GM12878 (cell line): ENCODE measurements at regions not wholly inside any gene's neighbourhood (a gene's known extent, or its start where the extent isn't known, plus 50 kb on each side); places are given as distances from the start of the nearest gene placed in this dataset.

Experiments used
- ATAC-seq: fragments of 200-7000 bp; cut with Tn5 transposase; 3 replicates; pipeline ENCODE4 v1.9.1; 2020; ENCODE audit warnings: mild to moderate bottlenecking, moderate library complexity
- BruUV-seq: library from RNA; stranded (reverse); fragments of 400-500 nt; replicated peaks from 2 replicates; lab custom pipeline; 2021; lab: Mats Ljungman, UMichigan
- CTCF ChIA-PET: fragments of 300-600 bp; sonication (Branson Sonifier 250); formaldehyde crosslinking; extraction: SDS; loops from one replicate; lab custom pipeline; 2021; ENCODE audit warnings: inconsistent platforms; lab: Yijun Ruan, JAX
- POLR2A ChIA-PET: fragments of 350-600 bp; formaldehyde crosslinking; extraction: SDS; loops from one replicate; lab custom pipeline; 2021; ENCODE audit warnings: inconsistent platforms; lab: Charles Lee
- RAD21 ChIA-PET: fragments of 300-600 bp; sonication (Branson Sonifier 250); formaldehyde crosslinking; loops from one replicate; lab custom pipeline; 2023; ENCODE audit warnings: antibody characterized with exemption; ENCODE audit not compliant: unreplicated experiment; lab: Charles Lee
- SMC1A ChIA-PET: fragments of 300-600 bp; sonication (Branson Sonifier 250); formaldehyde crosslinking; loops from one replicate; lab custom pipeline; 2023; ENCODE audit not compliant: unreplicated experiment, uncharacterized antibody; lab: Charles Lee
- DNase-seq: peaks from one replicate; pipeline ENCODE4 v3.0.0-alpha.2; 2011; ENCODE audit warnings: low read depth, low spot score
- FAIRE-seq: peaks from 3 replicates; lab custom pipeline; 2011; peaks lifted over from hg19 to GRCh38; lab: Jason Lieb, UNC
- H2AFZ ChIP-seq: 2 replicates; pipeline ENCODE4 v1.6.0; 2011; ENCODE audit warnings: low read depth, low read length, control low read depth; ENCODE audit not compliant: control insufficient read depth
- H3K27ac ChIP-seq: 2 replicates; pipeline ENCODE4 v1.5.1; 2011; ENCODE audit warnings: control low read depth; ENCODE audit not compliant: control insufficient read depth, insufficient read depth
- H3K27me3 ChIP-seq, 2 experiments: replicated peaks in 1 of 2; 2 replicates each; pipeline versions ENCODE4 v1.6.0 to v1.6.1; 2011; ENCODE audit warnings: low read length in 1 of 2; ENCODE audit not compliant: control insufficient read depth in 2 of 2, insufficient read depth in 2 of 2
- H3K36me3 ChIP-seq, 2 experiments: 2 replicates each; pipeline ENCODE4 v1.5.1; 2011; ENCODE audit warnings: low read length in 1 of 2; ENCODE audit not compliant: control insufficient read depth in 2 of 2, insufficient read depth in 2 of 2
- H3K4me1 ChIP-seq: 2 replicates; pipeline ENCODE4 v1.6.1; 2011; ENCODE audit warnings: mild to moderate bottlenecking, low read length, moderate library complexity, mixed read lengths; ENCODE audit not compliant: control insufficient read depth, insufficient read depth
- H3K4me2 ChIP-seq: 2 replicates; pipeline ENCODE4 v1.6.0; 2011; ENCODE audit warnings: control low read depth; ENCODE audit not compliant: control insufficient read depth, insufficient read depth
- H3K4me3 ChIP-seq: fragments of 200-600 bp; sonication (generic); 2 replicates; pipeline ENCODE4 v1.5.1; 2016
- H3K79me2 ChIP-seq: 2 replicates; pipeline ENCODE4 v1.6.0; 2011; ENCODE audit warnings: low read length; ENCODE audit not compliant: control insufficient read depth, insufficient read depth
- H3K9ac ChIP-seq: 2 replicates; pipeline ENCODE4 v1.8.0; 2011; ENCODE audit warnings: low read length, control low read depth, mixed read lengths; ENCODE audit not compliant: control insufficient read depth, insufficient read depth
- H3K9me3 ChIP-seq: replicated peaks from 3 replicates; pipeline ENCODE4 v1.5.1; 2011; ENCODE audit warnings: mild to moderate bottlenecking, low read length; ENCODE audit not compliant: control insufficient read depth, insufficient read depth
- H4K20me1 ChIP-seq: 2 replicates; pipeline ENCODE4 v1.6.0; 2011; ENCODE audit not compliant: control insufficient read depth, insufficient read depth
- BACH1 ChIP-seq: fragments of 450-650 bp; IDR thresholded peaks from 2 replicates; pipeline ENCODE4 v1.6.1; 2017; ENCODE audit warnings: mild to moderate bottlenecking, borderline replicate concordance
- CHD4 ChIP-seq: fragments of 200-600 bp; sonication (generic); IDR thresholded peaks from 2 replicates; pipeline ENCODE4 v1.6.1; 2016; ENCODE audit warnings: mild to moderate bottlenecking
- EGR1 ChIP-seq, 2 experiments: IDR thresholded peaks; 1 replicate in 1 of 2; 2 replicates in 1 of 2; pipeline ENCODE4 v1.6.1; 2011 to 2012; ENCODE audit warnings: low read depth in 2 of 2, low read length in 2 of 2, borderline replicate concordance in 1 of 2, mild to moderate bottlenecking in 1 of 2, moderate library complexity in 1 of 2
- GABPA ChIP-seq: IDR thresholded peaks from 2 replicates; pipeline ENCODE4 v1.6.1; 2014; ENCODE audit warnings: antibody characterized with exemption, low read depth, mild to moderate bottlenecking, inconsistent platforms
- KLF5 ChIP-seq: fragments of 450-650 bp; IDR thresholded peaks from 2 replicates; pipeline ENCODE4 v1.6.1; 2014; ENCODE audit warnings: mild to moderate bottlenecking; ENCODE audit not compliant: partially characterized antibody
- MLLT1 ChIP-seq: fragments of 450-650 bp; IDR thresholded peaks from 2 replicates; pipeline ENCODE4 v1.6.1; 2016; ENCODE audit warnings: mild to moderate bottlenecking
- NR2F1 ChIP-seq: fragments of 450-650 bp; conservative IDR thresholded peaks from 2 replicates; pipeline ENCODE4 v1.6.1; 2017; ENCODE audit warnings: mild to moderate bottlenecking
- PAX5 ChIP-seq: IDR thresholded peaks from 2 replicates; pipeline ENCODE4 v1.6.1; 2011; ENCODE audit warnings: low read depth, low read length, borderline replicate concordance
- RB1 ChIP-seq: fragments of 450-650 bp; formaldehyde crosslinking; IDR thresholded peaks from 2 replicates; pipeline ENCODE4 v1.6.1; 2017; ENCODE audit warnings: mild to moderate bottlenecking, borderline replicate concordance
- SMC3 ChIP-seq: IDR thresholded peaks from 2 replicates; pipeline ENCODE4 v1.6.1; 2011; ENCODE audit warnings: low read length, improper control_type of control experiment, borderline replicate concordance
- SP1 ChIP-seq: IDR thresholded peaks from one replicate; pipeline ENCODE4 v1.6.1; 2011; ENCODE audit warnings: low read depth, low read length
- SREBF1 ChIP-seq: IDR thresholded peaks from 2 replicates; pipeline ENCODE4 v1.6.1; 2012; ENCODE audit warnings: mild to moderate bottlenecking, low read length
- WGBS: methylation state at CpG from one replicate; pipeline ENCODE4 v1.1.6; 2016; ENCODE audit warnings: low lambda C conversion rate; ENCODE audit not compliant: insufficient replicate concordance, insufficient coverage; ENCODE audit errors: missing lambda C conversion rate; 5-methylcytosine and 5-hydroxymethylcytosine counted together
- in situ Hi-C: fragments of 300-500 bp; cut with MboI; formaldehyde crosslinking; loops from 9 replicates; pipeline ENCODE4 v1.14.3; 2018; ENCODE audit warnings: mixed read lengths
- intact Hi-C: fragments of 100-400 bp; cut with micrococcal nuclease; formaldehyde crosslinking; loops from one replicate; pipeline ENCODE4 v1.14.2; 2022; ENCODE audit not compliant: unreplicated experiment
- TF ChIP-seq, protein P1 (sequence below): IDR thresholded peaks from 2 replicates; pipeline ENCODE4 v1.6.1; 2012; ENCODE audit warnings: low read depth, low read length, improper control_type of control experiment

DNA sequence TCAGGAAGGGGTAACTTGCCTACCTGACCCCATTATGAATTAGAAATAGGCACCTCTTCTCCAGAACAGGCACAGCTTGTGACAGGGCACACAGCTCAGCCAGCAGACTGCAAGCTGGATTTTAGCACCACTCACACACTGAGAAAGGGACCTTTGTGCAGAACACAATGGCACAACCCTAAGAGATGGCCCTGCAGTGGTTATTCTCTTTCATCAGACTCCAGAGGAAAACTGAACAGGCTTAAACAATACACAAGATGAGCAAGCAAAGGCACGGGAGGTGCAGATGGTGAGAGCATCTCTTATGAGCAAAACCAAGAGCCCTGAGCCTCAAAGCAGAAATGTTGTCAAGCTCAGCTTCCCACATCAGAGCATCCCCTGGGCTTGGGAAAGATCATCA is 93.8 kb upstream of the LRRC55 start:
- Histone ChIP-seq H3K9me3 (no peaks in the 10 kb centered on the region), H3K9ac (no peak overlapping the region), H3K4me2 (no peak overlapping the region), H3K79me2 (no peaks in the 10 kb centered on the region), H3K4me3 (no peak overlapping the region), H3K27me3 (no peaks in the 10 kb centered on the region), H3K36me3 (no peaks in the 10 kb centered on the region), H4K20me1 (no peaks in the 10 kb centered on the region), H2AFZ (no peak overlapping the region), H3K4me1 (no peaks in the 10 kb centered on the region), H3K27ac (no peak overlapping the region)
- no TSS peak for BruUV-seq
- intact Hi-C loops: no loop called here
- in situ Hi-C loops: no loop called here
- ATAC-seq: no peak
- ChIA-PET CTCF (no interaction called here), RAD21 (no interaction called here), SMC1A (no interaction called here), POLR2A (interaction anchor here (0.6 kb wide), 1 partner anchor 308 kb away, joined by 3 read pairs; no protein-coding TSS in a partner anchor)
- DNase-seq: no peak
- WGBS: 0% methylated on average over 1 of the region's 1 CpG
- no peak for TF ChIP-seq BACH1
- no peak for TF ChIP-seq SREBF1
- no peak for TF ChIP-seq NR2F1
- FAIRE-seq: no peak

GRCh38 chr11:57092028-57092698 is 89.6 kb upstream of the LRRC55 start:
- no peak for ATAC-seq
- SMC1A ChIA-PET: no interaction called here
- in situ Hi-C loops: no loop called here
- Histone ChIP-seq H4K20me1 (no peaks in the 10 kb centered on the region), H2AFZ (no peak overlapping the region), H3K79me2 (no peaks in the 10 kb centered on the region), H3K4me1 (no peaks in the 10 kb centered on the region), H3K4me3 (no peak overlapping the region), H3K27ac (no peak overlapping the region), H3K9ac (no peak overlapping the region), H3K9me3 (no peaks in the 10 kb centered on the region), H3K4me2 (no peak overlapping the region), H3K36me3 (no peaks in the 10 kb centered on the region), H3K27me3 (no peaks in the 10 kb centered on the region)
- intact Hi-C loops: no loop called here
- RAD21 ChIA-PET: no interaction called here
- no TSS peak for BruUV-seq
- POLR2A ChIA-PET: no interaction called here
- DNase-seq: no peak
- 11% methylated on average over 9 of the region's 9 CpGs for WGBS
- FAIRE-seq: no peak
- TF ChIP-seq SP1 (no peak), MLLT1 (no peak), RB1 (no peak), KLF5 (no peak), CHD4 (no peak), GABPA (no peak), SMC3 (no peak), EGR1 (IDR thresholded peaks at IDR 0.05; ENCODE audit: borderline replicate concordance in 1 of 2, low read depth in 2 of 2, low read length in 2 of 2) (no peak), PAX5 (no peak)
- TF ChIP-seq, protein P1, sequence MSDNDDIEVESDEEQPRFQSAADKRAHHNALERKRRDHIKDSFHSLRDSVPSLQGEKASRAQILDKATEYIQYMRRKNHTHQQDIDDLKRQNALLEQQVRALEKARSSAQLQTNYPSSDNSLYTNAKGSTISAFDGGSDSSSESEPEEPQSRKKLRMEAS: no peak
- CTCF ChIA-PET: no interaction called here
